Activated CD4-positive, alpha-beta T cell treated with anti-CD3 and anti-CD28 coated beads, Interleukin-2, amount 10 ng/mL, durations not matched to agents 7 days and 5 days (primary cell): ENCODE measurements at regions not wholly inside any gene's neighbourhood (a gene's known extent, or its start where the extent isn't known, plus 50 kb on each side); places are given as distances from the start of the nearest gene placed in this dataset.
"Not testable (repeated sequence)": the region's sequence is repeated elsewhere in the genome, so short reads cannot be mapped to it uniquely, and the experiment has no call there.

Source experiments
- CTCF ChIA-PET: fragments of 350-600 bp; sonication (Branson Sonifier 250); formaldehyde crosslinking; loops from one replicate; lab custom pipeline; 2021; ENCODE audit warnings: antibody characterized with exemption; lab: Charles Lee
- POLR2A ChIA-PET: fragments of 350-600 bp; sonication (Branson Sonifier 250); formaldehyde crosslinking; loops from one replicate; lab custom pipeline; 2021; ENCODE audit warnings: antibody characterized with exemption; lab: Charles Lee
- DNase-seq: peaks from one replicate; pipeline ENCODE4 v3.0.0-alpha.2; 2020
- H3K27ac Mint-ChIP-seq: one replicate; pipeline ENCODE4 v1.8.0; 2021; ENCODE audit warnings: mild to moderate bottlenecking, moderate library complexity, mixed read lengths
- H3K27me3 Mint-ChIP-seq: one replicate; pipeline ENCODE4 v1.8.0; 2021; ENCODE audit warnings: mixed read lengths
- H3K36me3 Mint-ChIP-seq: one replicate; pipeline ENCODE4 v1.8.0; 2021; ENCODE audit warnings: low read depth, mixed read lengths
- H3K4me1 Mint-ChIP-seq: one replicate; pipeline ENCODE4 v1.8.0; 2021; ENCODE audit warnings: mixed read lengths
- H3K4me3 Mint-ChIP-seq: one replicate; pipeline ENCODE4 v1.8.0; 2021; ENCODE audit warnings: mild to moderate bottlenecking, moderate library complexity, mixed read lengths
- H3K9me3 Mint-ChIP-seq: one replicate; pipeline ENCODE4 v1.8.0; 2021; ENCODE audit warnings: mixed read lengths

DNA sequence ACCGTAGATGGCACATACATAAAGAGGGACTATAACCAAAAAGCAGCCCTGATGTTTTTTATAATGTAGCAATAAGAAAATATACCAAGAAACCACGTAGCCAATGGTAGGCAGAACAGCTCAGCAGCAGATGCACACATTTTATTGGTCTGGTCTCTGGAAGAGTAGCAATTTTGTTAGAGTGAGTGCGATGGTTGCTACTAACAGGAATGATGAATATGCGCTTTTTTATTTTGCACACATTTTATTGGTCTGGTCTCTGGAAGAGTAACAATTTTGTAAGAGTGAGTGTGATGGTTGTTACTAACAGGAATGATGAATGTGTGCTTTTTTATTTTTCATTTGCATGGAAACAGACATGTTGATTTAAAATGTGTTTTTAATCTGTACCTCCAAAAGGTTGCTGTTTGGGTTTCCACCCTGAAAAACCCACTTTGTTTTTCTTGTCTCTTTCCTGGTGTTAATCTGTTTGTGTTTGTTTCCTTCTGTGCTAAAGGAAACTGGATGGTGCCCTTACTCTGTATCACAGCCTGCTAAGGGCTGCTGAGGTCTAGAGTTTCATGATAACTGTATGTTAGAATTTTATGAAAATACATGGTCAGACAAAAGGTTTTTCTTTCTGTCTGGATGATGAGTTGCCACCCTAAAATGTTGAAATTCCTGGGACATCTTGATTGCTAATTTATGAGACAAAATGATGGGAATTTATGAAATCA lies 221.1 kb downstream of the ZNF37A start:
- H3K9me3 Mint-ChIP-seq, DNase-seq, POLR2A ChIA-PET, H3K4me1 Mint-ChIP-seq, H3K27ac Mint-ChIP-seq, H3K4me3 Mint-ChIP-seq, CTCF ChIA-PET, H3K36me3 Mint-ChIP-seq, H3K27me3 Mint-ChIP-seq: not testable (repeated sequence)

GRCh38 chr10:38321393-38321792 lies 227.3 kb downstream of the ZNF37A start:
- POLR2A ChIA-PET, H3K27me3 Mint-ChIP-seq, DNase-seq, H3K27ac Mint-ChIP-seq, H3K4me3 Mint-ChIP-seq, H3K36me3 Mint-ChIP-seq, H3K4me1 Mint-ChIP-seq, CTCF ChIA-PET, H3K9me3 Mint-ChIP-seq: not testable (repeated sequence)

DNA sequence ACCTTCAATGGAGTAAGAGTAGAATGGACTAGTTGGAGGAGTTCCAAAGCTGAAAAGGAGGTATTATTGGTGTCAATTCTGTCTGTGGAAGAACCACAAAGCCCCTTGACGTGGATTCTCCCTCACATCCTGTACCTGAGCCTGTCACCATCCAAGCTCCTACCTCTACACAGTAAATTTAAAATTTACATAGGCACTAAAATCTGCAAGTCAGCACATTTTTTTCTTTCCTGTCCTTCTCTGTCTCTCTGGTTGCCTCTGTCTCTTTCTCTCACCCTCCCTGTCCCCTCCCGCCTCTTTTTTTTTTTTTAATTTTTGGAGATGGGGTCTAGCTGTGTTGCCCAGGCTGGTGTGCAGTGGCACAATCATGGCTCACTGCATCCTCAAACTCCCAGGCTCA lies 236.2 kb downstream of the ZNF37A start:
- H3K4me1 Mint-ChIP-seq, CTCF ChIA-PET, H3K4me3 Mint-ChIP-seq, H3K27me3 Mint-ChIP-seq, H3K36me3 Mint-ChIP-seq, H3K9me3 Mint-ChIP-seq, DNase-seq, POLR2A ChIA-PET, H3K27ac Mint-ChIP-seq: not testable (repeated sequence)

GRCh38 chr10:38331106-38331505 lies 237.0 kb downstream of the ZNF37A start:
- DNase-seq, H3K27ac Mint-ChIP-seq, H3K9me3 Mint-ChIP-seq, CTCF ChIA-PET, H3K27me3 Mint-ChIP-seq, H3K4me3 Mint-ChIP-seq, H3K36me3 Mint-ChIP-seq, POLR2A ChIA-PET, H3K4me1 Mint-ChIP-seq: not testable (repeated sequence)

DNA sequence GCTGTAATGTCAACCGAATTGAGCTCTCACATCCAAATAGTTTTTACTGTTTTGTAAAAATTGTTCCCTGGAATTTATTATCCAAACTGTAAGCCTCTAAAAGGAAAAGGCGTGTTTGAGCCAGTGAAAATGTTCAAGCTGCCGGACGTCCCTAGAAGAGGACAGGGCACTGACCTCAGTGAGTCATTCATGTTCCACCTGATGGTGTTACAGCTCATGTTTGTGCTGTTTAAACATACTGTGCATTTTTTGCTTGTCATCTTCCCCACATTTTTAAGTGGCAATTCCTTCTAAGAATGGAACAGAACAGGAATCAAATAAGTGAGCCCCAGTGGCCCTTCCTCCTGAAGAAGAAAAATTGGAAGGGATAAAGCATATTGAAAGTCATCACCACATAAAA lies 239.6 kb downstream of the ZNF37A start:
- H3K4me1 Mint-ChIP-seq, DNase-seq, H3K9me3 Mint-ChIP-seq, H3K27ac Mint-ChIP-seq, H3K27me3 Mint-ChIP-seq, H3K36me3 Mint-ChIP-seq, POLR2A ChIA-PET, H3K4me3 Mint-ChIP-seq, CTCF ChIA-PET: not testable (repeated sequence)

DNA sequence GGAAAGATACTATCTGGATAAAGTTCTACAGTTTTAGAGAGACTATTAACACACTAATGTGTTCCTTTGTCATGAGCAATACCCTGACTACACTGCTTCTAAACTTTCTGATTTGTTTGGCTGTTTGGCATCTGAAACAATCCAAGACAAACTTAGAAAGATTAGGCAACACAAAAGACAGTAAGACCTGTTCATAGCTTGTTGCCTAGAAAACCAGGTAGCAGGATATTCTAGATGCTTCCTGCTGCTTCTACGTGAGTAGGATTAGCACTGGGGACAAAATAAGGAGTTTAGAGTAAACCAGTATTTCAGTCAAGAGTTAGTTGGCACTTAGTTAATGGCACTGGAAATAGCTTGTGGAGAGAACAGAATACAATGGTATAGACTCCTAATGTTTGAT lies 256.5 kb downstream of the ZNF37A start:
- POLR2A ChIA-PET, H3K36me3 Mint-ChIP-seq, H3K4me1 Mint-ChIP-seq, H3K27me3 Mint-ChIP-seq, DNase-seq, CTCF ChIA-PET, H3K9me3 Mint-ChIP-seq, H3K4me3 Mint-ChIP-seq, H3K27ac Mint-ChIP-seq: not testable (repeated sequence)

- H3K27me3 Mint-ChIP-seq, H3K9me3 Mint-ChIP-seq, H3K4me3 Mint-ChIP-seq, H3K36me3 Mint-ChIP-seq, H3K27ac Mint-ChIP-seq, POLR2A ChIA-PET, DNase-seq, CTCF ChIA-PET: not testable (repeated sequence)
- peaks cover 10% of the 10 kb centered on the region for H3K4me1 Mint-ChIP-seq
Measured at GRCh38 chr10:38354410-38354809, 260.3 kb downstream of the ZNF37A start.

- POLR2A ChIA-PET, H3K9me3 Mint-ChIP-seq, H3K36me3 Mint-ChIP-seq, H3K27me3 Mint-ChIP-seq, CTCF ChIA-PET: not testable (repeated sequence)
- Mint-ChIP-seq H3K4me3 (peak overlapping the region; percentile 94), H3K27ac (peak overlapping the region; percentile 99), H3K4me1 (peaks cover 10% of the 10 kb centered on the region)
- peak; percentile 88 for DNase-seq
Measured at GRCh38 chr10:38355911-38356526, 261.9 kb downstream of the ZNF37A start.

DNA sequence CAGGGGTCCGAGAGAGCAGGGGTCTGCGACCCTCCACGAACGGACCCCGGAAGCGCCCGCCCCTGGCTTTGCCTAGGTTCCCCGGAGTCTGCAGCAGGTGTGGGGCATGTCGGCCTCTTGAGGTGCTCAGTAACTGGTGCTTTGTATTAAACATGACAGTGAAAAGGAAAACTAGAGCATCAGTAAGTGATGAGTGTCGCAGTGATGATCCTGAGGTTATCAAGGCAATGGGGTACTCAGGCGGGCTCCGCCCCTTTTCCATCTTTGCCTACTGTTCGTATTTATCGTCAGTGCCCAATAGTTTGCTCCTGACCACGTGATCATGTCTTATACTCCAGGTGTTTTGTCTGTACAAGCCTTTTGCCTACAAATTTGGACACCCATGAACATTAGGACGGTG lies 262.4 kb downstream of the ZNF37A start:
- H3K27ac Mint-ChIP-seq: peak overlapping the region; percentile 99
- peak; percentile 10 for DNase-seq
- H3K4me3 Mint-ChIP-seq: peak overlapping the region; percentile 94
- H3K9me3 Mint-ChIP-seq, H3K27me3 Mint-ChIP-seq, CTCF ChIA-PET, H3K36me3 Mint-ChIP-seq, POLR2A ChIA-PET: not testable (repeated sequence)
- H3K4me1 Mint-ChIP-seq: peaks cover 10% of the 10 kb centered on the region

DNA sequence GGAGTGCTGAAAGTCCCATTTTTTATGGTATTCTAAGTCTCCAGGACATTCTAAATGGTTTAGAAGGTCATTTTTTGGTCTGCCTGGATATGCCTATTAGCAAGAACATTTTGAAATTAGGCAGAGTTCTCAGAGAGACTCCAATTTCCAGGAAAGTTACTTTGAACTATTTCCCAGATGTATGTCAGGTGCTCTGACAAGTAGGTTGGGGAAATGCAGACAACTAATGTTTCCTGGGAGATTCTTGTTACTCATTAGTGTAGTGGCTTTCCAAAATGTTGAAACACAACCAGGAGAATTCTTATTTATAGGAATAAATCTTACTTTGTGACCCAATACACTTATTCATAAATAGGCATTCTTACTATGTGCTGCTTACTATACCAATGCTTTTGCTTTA lies 268.4 kb downstream of the ZNF37A start:
- H3K4me3 Mint-ChIP-seq, DNase-seq, H3K27ac Mint-ChIP-seq, H3K9me3 Mint-ChIP-seq, CTCF ChIA-PET, H3K27me3 Mint-ChIP-seq, POLR2A ChIA-PET: not testable (repeated sequence)
- H3K36me3 Mint-ChIP-seq: peaks cover 42% of the 10 kb centered on the region
- H3K4me1 Mint-ChIP-seq: peaks cover 14% of the 10 kb centered on the region

- H3K4me1 Mint-ChIP-seq, CTCF ChIA-PET, POLR2A ChIA-PET, H3K9me3 Mint-ChIP-seq, DNase-seq, H3K27me3 Mint-ChIP-seq, H3K4me3 Mint-ChIP-seq: not testable (repeated sequence)
- Mint-ChIP-seq H3K36me3 (peaks cover 40% of the 10 kb centered on the region), H3K27ac (peak overlapping the region; percentile 46)
Measured at GRCh38 chr10:38364073-38364472, 269.9 kb downstream of the ZNF37A start.

GRCh38 chr10:38365917-38366316 lies 271.8 kb downstream of the ZNF37A start:
- CTCF ChIA-PET: interaction anchor here (0.6 to 1.1 kb wide), 2 partner anchors 389 to 510 kb away, joined by 3 read pairs; partner anchors contain the start of gene ZNF25
- POLR2A ChIA-PET, H3K4me3 Mint-ChIP-seq, H3K27ac Mint-ChIP-seq, H3K9me3 Mint-ChIP-seq, H3K27me3 Mint-ChIP-seq, H3K4me1 Mint-ChIP-seq: not testable (repeated sequence)
- H3K36me3 Mint-ChIP-seq: peaks cover 50% of the 10 kb centered on the region
- peak; percentile 49 for DNase-seq

DNA sequence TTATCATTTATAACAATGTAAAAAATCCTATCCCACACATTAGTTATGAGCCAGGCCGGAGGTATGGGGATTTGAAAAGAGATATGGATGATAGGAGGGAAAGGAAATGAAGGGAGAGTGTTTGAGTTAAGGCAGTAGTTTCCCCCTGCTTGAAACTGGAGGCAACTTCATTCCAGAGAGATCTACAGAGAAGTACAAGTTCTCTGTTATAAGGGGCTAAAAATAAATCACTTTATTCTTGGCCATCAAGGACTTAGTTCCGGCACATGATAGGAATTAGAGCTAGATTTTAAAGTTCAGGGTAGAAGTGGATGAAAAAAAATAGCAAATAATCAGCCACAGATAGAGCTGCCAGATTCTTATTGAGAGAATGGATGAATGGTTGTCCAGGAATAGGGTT lies 289.7 kb downstream of the ZNF37A start:
- CTCF ChIA-PET, H3K9me3 Mint-ChIP-seq, H3K4me1 Mint-ChIP-seq, POLR2A ChIA-PET, H3K27me3 Mint-ChIP-seq, H3K27ac Mint-ChIP-seq, DNase-seq, H3K4me3 Mint-ChIP-seq: not testable (repeated sequence)
- H3K36me3 Mint-ChIP-seq: peaks cover 14% of the 10 kb centered on the region

DNA sequence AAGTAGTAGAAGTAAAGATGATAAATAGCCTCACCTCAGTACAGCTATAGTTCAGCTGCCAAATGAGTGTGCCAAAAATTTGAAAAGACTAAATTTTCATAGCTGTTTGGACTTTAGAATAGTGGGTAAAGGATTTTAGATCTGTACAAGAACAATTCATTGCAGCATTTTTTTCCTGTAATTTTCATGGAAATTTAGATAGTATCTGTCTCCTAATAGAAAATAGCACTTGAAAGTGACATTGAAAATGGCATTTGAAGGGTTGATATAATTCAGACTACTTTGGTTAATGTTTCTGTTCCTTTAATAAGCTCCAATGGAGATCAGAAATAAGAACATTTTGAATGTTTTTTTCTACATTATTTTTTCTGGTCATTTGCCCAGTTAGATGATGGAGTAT lies 292.7 kb downstream of the ZNF37A start:
- CTCF ChIA-PET, H3K27me3 Mint-ChIP-seq, H3K4me3 Mint-ChIP-seq, H3K27ac Mint-ChIP-seq, H3K4me1 Mint-ChIP-seq, POLR2A ChIA-PET, H3K36me3 Mint-ChIP-seq, H3K9me3 Mint-ChIP-seq, DNase-seq: not testable (repeated sequence)
